ENCODE measurements at regions not wholly inside any gene's neighbourhood (a gene's known extent, or its start where the extent isn't known, plus 50 kb on each side); places are given as distances from the start of the nearest gene placed in this dataset.

DNA sequence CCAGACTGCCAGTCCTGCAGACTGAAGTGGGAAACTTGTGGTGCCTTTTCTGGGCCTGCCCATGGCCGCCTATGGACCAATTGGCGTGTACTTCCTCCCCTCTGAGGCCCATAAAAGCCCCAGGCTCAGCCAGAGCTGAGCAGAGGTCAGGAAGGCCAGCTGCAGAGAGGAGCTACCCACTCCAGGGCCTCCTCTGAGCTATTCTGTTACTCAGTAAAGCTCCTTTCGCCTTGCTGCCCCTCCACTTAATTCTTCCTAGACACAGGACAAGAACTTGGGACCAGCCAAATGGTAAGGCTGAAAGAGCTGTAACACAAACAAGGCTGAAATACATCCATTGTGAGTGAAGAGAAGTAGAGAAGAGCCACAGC lies 106.4 kb downstream of the C9orf50 start:
- TF ChIP-seq, protein P1, sequence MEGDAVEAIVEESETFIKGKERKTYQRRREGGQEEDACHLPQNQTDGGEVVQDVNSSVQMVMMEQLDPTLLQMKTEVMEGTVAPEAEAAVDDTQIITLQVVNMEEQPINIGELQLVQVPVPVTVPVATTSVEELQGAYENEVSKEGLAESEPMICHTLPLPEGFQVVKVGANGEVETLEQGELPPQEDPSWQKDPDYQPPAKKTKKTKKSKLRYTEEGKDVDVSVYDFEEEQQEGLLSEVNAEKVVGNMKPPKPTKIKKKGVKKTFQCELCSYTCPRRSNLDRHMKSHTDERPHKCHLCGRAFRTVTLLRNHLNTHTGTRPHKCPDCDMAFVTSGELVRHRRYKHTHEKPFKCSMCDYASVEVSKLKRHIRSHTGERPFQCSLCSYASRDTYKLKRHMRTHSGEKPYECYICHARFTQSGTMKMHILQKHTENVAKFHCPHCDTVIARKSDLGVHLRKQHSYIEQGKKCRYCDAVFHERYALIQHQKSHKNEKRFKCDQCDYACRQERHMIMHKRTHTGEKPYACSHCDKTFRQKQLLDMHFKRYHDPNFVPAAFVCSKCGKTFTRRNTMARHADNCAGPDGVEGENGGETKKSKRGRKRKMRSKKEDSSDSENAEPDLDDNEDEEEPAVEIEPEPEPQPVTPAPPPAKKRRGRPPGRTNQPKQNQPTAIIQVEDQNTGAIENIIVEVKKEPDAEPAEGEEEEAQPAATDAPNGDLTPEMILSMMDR (IDR thresholded peaks at IDR 0.05; ENCODE audit: low read depth, low read length): no peak
- no peak for TF ChIP-seq EZH2phosphoT487 (IDR thresholded peaks at IDR 0.05; ENCODE audit: low read depth)
